Ammon's horn (tissue), 1 donor: ENCODE measurements at regions not wholly inside any gene's neighbourhood (a gene's known extent, or its start where the extent isn't known, plus 50 kb on each side); places are given as distances from the start of the nearest gene placed in this dataset.
"Not testable (repeated sequence)": the region's sequence is repeated elsewhere in the genome, so short reads cannot be mapped to it uniquely, and the experiment has no call there.

Experiments used
- DNase-seq: peaks from one replicate; pipeline ENCODE4 v3.0.0-alpha.2; 2016; ENCODE audit warnings: low spot score

DNA sequence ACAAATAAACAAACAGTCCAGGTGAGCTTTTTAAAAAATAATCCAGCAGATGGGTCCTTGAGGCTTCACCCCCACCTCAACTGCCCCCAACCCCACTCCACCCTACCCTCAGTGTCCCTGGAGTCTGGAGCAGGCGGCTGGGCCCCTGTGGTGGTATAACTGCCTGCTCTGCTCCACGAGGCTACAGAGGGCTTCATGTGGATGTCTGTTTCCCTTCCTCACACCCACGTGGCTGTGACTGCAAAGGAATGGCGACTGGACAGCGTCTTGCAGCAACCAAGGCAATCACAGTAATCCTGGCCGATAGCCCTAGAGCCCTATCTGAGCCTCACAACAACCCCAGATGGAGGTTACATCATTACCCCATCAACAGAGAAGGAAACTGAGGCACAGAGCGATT is 76.5 kb downstream of the SLC2A10 start:
- DNase-seq, result no peak

DNA sequence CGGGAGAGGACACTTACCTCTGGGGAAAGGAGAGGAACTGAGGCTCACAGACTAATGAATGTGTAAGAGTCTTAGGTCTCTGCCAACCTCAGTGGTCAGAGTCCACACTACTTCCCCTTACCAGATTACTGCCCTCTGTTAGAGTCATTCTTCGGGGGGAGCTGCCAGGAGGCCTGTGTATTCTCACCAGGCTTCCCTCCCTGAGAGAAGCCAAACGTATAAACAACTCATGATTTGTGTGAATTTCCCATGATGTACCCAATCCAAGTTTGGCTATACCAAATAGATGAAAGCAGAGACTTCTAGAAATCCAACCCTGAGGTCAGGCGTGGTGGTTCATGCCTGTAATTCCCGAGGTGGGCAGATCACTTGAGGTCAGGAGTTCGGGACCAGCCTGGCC is 77.1 kb downstream of the SLC2A10 start:
- no peak for DNase-seq

GRCh38 chr20:46787991-46788762 is 78.7 kb downstream of the SLC2A10 start:
- DNase-seq, result no peak

DNA sequence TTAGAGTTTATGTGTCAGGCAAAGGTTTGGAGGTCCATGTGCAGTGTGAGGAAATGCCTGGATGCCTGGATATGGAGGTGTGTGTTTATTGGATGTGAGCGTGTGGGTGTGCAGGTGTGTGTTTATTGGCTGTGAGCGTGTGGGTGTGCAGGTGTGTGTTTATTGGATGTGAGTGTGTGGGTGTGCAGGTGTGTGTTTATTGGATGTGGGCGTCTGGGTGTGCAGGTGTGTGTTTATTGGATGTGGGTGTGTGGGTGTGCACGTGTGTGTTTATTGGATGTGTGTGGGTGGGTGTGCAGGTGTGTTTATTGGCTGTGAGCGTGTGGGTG is 79.3 kb downstream of the SLC2A10 start:
- not testable (repeated sequence) for DNase-seq

GRCh38 chr20:46789339-46790028 is 80.0 kb downstream of the SLC2A10 start:
- no peak for DNase-seq

DNA sequence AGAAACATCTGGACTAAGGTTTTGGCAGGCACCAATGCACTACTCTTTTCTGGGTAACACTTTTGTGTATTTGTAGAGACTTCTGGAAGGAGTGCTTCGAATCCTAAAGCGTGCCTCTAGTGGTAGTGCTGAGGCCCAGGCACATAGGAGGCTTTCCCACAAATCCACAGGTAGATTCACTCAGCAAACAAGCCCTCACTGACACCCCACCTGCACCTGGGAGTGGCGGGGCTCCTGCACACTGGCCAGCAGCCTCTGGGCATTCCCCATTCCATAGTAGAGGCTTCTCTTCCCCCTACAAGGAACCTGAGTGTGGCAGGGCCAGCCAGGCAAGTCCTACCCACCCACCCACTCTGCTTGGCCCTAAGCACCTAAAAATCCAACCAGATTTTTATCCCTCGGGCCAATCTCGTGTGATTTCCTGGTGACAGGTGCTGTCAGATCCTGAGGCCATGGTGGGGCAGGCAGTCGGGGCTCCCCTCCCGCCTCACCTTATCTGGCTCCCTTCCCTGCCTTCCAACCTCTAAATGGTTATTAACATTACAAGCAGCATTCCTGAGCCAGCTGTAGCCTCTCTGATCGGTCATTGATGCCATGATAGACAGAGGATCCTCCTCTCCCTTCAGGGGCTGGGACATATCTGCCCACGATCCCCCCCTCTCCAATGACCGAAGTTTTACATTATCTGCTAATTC is 82.4 kb downstream of the SLC2A10 start:
- DNase-seq, result no peak

GRCh38 chr20:46797206-46797605 is 87.8 kb downstream of the SLC2A10 start:
- DNase-seq, result no peak

DNA sequence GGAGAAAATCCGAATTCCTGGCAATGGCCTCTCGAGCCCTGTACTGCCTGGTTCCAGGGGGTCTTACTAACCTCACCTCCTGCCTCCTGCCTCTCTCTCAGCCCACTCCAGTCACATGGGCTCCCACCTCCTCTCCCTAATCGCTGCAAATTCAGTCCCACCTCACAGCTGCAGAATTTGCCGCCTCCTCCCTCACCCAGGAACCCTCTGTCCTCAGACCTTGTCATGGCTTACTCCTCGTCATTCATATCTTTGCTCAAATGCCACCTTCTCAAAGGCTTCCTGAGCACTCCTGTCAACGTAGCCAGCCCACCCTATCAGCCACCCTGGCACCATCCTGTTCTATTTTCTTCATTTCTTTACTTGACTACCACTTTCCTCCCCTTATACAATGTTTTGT is 89.0 kb downstream of the SLC2A10 start:
- DNase-seq, result no peak

- DNase-seq, result no peak
Observed at GRCh38 chr20:46799781-46800408, 90.4 kb downstream of the SLC2A10 start.

GRCh38 chr20:46800409-46800804 is 91.0 kb downstream of the SLC2A10 start:
- DNase-seq, result no peak

DNA sequence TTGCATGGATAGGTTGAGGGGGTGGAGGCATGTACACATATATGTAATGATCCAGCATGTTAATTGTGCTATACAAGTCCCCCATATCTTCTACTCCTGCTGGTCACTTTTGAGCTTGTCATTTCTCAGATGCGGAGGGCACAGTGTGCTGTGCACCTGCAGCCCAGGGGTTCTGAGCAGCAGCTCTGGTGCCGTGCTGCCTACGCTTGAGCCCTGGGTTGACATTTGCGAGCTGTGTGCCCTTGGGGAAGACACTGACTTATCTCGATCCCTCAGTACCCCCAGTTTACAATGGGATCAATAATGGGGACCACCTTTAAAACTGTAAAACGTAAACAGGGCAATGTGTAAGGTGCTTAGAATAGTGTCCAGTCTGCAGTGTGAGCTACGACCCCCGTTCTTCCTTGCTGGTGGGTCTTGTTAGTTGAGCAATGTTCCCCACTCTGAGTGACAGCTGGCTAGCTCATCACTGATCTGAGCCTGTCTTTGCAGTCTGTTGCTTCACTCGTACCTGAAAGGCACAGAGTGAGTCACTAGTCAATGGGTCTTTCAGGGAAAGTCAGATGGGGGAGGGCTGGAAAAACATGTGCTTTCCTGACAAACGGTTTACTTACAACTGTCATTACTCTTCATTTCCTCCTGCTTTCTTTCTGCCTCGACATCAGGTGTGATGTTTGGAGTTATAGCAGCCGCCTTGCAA is 91.7 kb downstream of the SLC2A10 start:
- DNase-seq, result no peak

- no peak for DNase-seq
Observed at GRCh38 chr20:46802722-46803121, 91.9 kb upstream of the EYA2 start.

DNA sequence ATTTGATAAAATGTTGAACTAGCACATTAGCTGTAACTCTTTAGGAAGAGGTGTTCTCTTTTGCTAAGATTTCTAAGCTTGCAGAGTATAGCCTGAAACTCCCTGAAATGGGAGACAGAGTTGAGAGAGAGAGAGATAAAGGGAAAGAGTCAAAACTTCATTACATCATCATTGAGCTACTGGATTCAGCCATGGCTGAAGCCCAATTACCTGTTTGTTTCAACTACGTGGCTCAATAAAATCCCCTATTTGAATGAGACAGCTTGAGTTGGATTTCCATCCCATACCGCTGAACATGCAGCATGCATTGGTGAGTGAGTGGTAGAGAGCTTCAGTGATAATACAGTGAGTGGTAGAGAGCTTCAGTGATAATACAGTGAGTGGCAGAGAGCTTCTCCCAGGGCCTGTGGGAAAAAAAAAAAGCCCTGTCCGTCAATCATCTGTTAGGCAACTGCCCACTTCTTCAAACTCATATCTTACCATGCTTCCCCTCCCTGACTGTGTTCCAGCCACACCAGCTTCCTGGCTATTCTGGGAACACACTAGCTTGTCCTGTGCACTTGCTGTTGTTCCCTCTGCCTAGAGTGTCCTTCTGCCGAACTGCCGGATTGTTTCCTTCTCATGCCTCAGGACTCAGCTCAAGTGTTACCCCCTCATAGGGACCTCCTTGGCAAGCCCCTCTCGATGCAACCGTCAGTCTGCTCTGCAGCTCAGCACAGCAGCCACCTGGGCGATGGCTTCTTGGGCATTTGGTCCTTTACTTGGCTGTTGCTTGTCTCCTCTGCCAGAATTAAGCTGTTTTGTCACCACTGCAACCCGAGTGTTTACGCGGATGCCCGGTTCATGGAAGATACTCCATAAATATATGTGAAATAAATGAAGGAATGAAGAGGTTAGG is 91.3 kb upstream of the EYA2 start:
- DNase-seq, result peak; percentile 15

DNA sequence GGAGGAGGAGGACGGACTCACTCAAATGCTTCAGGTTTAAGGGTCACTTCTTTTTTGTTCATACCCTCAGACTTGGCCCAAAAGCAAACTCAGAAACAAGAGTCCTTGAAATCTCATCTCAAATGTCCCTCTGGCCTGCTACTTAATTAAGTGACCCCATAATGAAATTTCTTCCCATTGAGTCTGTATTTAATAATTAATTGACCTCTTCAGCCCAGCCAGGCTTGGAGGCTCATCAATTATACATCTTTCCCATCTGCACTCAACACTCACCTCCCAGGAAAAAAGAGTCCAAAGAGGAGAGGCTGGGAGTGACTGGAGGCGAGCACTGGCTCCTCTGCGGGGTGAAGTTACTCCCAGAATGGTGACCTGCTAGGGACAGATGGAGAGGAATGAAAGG is 90.5 kb upstream of the EYA2 start:
- DNase-seq, result no peak

DNA sequence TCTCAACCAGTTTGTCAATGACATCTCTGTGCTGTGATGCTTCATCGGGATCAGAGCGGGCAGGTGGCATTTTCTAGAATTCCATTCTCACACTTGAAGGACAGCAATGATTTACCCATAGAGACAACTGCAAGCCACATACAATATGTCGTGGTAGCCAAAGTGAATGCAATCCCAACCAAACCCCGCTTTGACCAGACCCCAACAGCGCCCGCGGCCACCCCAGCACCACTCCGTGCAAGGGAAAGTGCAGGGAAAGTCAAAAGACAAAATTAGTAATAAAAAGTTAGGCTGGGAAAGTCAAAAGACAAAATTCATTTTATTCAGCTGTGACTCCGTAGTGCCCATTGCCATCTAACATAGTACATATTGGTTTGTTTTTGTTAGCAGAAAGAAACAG is 88.8 kb upstream of the EYA2 start:
- no peak for DNase-seq

- no peak for DNase-seq
Observed at GRCh38 chr20:46807998-46808397, 86.6 kb upstream of the EYA2 start.

- DNase-seq, result no peak
Observed at GRCh38 chr20:46808565-46808964, 86.1 kb upstream of the EYA2 start.

- DNase-seq, result no peak
Observed at GRCh38 chr20:46809706-46810360, 84.8 kb upstream of the EYA2 start.

- DNase-seq, result no peak
Observed at GRCh38 chr20:46810448-46811223, 84.0 kb upstream of the EYA2 start.
